ENCODE measurements at regions not wholly inside any gene's neighbourhood (a gene's known extent, or its start where the extent isn't known, plus 50 kb on each side); places are given as distances from the start of the nearest gene placed in this dataset.
"Not testable (repeated sequence)": the region's sequence is repeated elsewhere in the genome, so short reads cannot be mapped to it uniquely, and the experiment has no call there.

GRCh38 chr14:71555654-71556559 is 376.3 kb upstream of the RGS6 start:
- Histone ChIP-seq H3K9me3 (ENCODE audit: control insufficient read depth in 2 of 2, low read length in 2 of 2) (no peaks in the 10 kb centered on the region), H3K36me3 (ENCODE audit: control insufficient read depth in 2 of 2, insufficient read depth in 2 of 2, low read length in 2 of 2) (no peaks in the 10 kb centered on the region), H3K4me3 (ENCODE audit: low read length in 2 of 2) (peak overlapping the region; percentile 39 to 43), H3K4me1 (ENCODE audit: control insufficient read depth in 2 of 2, insufficient read depth in 2 of 2, low read length in 2 of 2) (peaks cover 8 to 20% of the 10 kb centered on the region in 2 donors), H3K9ac (ENCODE audit: low read depth in 1 of 2, low read length in 2 of 2) (peak overlapping the region; percentile 15 to 26), H3K27ac (ENCODE audit: low read depth in 2 of 2, low read length in 2 of 2) (peak overlapping the region; percentile 71 to 74), H3K27me3 (ENCODE audit: control insufficient read depth in 2 of 2, insufficient read depth in 2 of 2, low read length in 2 of 2) (no peaks in the 10 kb centered on the region)

GRCh38 chr14:71556730-71557129 is 375.5 kb upstream of the RGS6 start:
- Histone ChIP-seq H3K27me3 (ENCODE audit: control insufficient read depth in 2 of 2, insufficient read depth in 2 of 2, low read length in 2 of 2) (no peaks in the 10 kb centered on the region), H3K4me3 (ENCODE audit: low read length in 2 of 2) (no peak overlapping the region), H3K9me3 (ENCODE audit: control insufficient read depth in 2 of 2, low read length in 2 of 2) (no peaks in the 10 kb centered on the region), H3K9ac (ENCODE audit: low read depth in 1 of 2, low read length in 2 of 2) (no peak overlapping the region), H3K27ac (ENCODE audit: low read depth in 2 of 2, low read length in 2 of 2) (no peak overlapping the region), H3K36me3 (ENCODE audit: control insufficient read depth in 2 of 2, insufficient read depth in 2 of 2, low read length in 2 of 2) (no peaks in the 10 kb centered on the region), H3K4me1 (ENCODE audit: control insufficient read depth in 2 of 2, insufficient read depth in 2 of 2, low read length in 2 of 2) (peaks cover 8 to 20% of the 10 kb centered on the region in 2 donors)

GRCh38 chr14:71557351-71557750 is 374.9 kb upstream of the RGS6 start:
- Histone ChIP-seq H3K9ac (ENCODE audit: low read depth in 1 of 2, low read length in 2 of 2) (no peak overlapping the region), H3K27ac (ENCODE audit: low read depth in 2 of 2, low read length in 2 of 2) (no peak overlapping the region), H3K9me3 (ENCODE audit: control insufficient read depth in 2 of 2, low read length in 2 of 2) (no peaks in the 10 kb centered on the region), H3K36me3 (ENCODE audit: control insufficient read depth in 2 of 2, insufficient read depth in 2 of 2, low read length in 2 of 2) (no peaks in the 10 kb centered on the region), H3K27me3 (ENCODE audit: control insufficient read depth in 2 of 2, insufficient read depth in 2 of 2, low read length in 2 of 2) (no peaks in the 10 kb centered on the region), H3K4me3 (ENCODE audit: low read length in 2 of 2) (no peak overlapping the region), H3K4me1 (ENCODE audit: control insufficient read depth in 2 of 2, insufficient read depth in 2 of 2, low read length in 2 of 2) (peaks cover 8 to 20% of the 10 kb centered on the region in 2 donors)

GRCh38 chr14:71558943-71559342 is 373.3 kb upstream of the RGS6 start:
- not testable (repeated sequence) for H3K9me3 ChIP-seq (ENCODE audit: control insufficient read depth in 2 of 2, low read length in 2 of 2); H3K4me3 ChIP-seq (ENCODE audit: low read length in 2 of 2); H3K27ac ChIP-seq (ENCODE audit: low read depth in 2 of 2, low read length in 2 of 2); H3K9ac ChIP-seq (ENCODE audit: low read depth in 1 of 2, low read length in 2 of 2); H3K36me3 ChIP-seq (ENCODE audit: control insufficient read depth in 2 of 2, insufficient read depth in 2 of 2, low read length in 2 of 2); H3K27me3 ChIP-seq (ENCODE audit: control insufficient read depth in 2 of 2, insufficient read depth in 2 of 2, low read length in 2 of 2)
- H3K4me1 ChIP-seq (ENCODE audit: control insufficient read depth in 2 of 2, insufficient read depth in 2 of 2, low read length in 2 of 2) = peaks cover 8 to 15% of the 10 kb centered on the region in 2 donors

GRCh38 chr14:71560751-71561150 is 371.5 kb upstream of the RGS6 start:
- no peak overlapping the region for H3K27ac ChIP-seq (ENCODE audit: low read depth in 2 of 2, low read length in 2 of 2)
- H3K4me3 ChIP-seq (ENCODE audit: low read length in 2 of 2) = no peak overlapping the region
- H3K27me3 ChIP-seq (ENCODE audit: control insufficient read depth in 2 of 2, insufficient read depth in 2 of 2, low read length in 2 of 2) = no peaks in the 10 kb centered on the region
- no peaks in the 10 kb centered on the region for H3K9me3 ChIP-seq (ENCODE audit: control insufficient read depth in 2 of 2, low read length in 2 of 2)
- no peak overlapping the region for H3K9ac ChIP-seq (ENCODE audit: low read depth in 1 of 2, low read length in 2 of 2)
- no peaks in the 10 kb centered on the region for H3K36me3 ChIP-seq (ENCODE audit: control insufficient read depth in 2 of 2, insufficient read depth in 2 of 2, low read length in 2 of 2)
- peaks cover 3 to 5% of the 10 kb centered on the region in 2 donors for H3K4me1 ChIP-seq (ENCODE audit: control insufficient read depth in 2 of 2, insufficient read depth in 2 of 2, low read length in 2 of 2)

- Histone ChIP-seq H3K4me1 (ENCODE audit: control insufficient read depth in 2 of 2, insufficient read depth in 2 of 2, low read length in 2 of 2) (no peaks in the 10 kb centered on the region), H3K27ac (ENCODE audit: low read depth in 2 of 2, low read length in 2 of 2) (no peak overlapping the region), H3K36me3 (ENCODE audit: control insufficient read depth in 2 of 2, insufficient read depth in 2 of 2, low read length in 2 of 2) (no peaks in the 10 kb centered on the region), H3K27me3 (ENCODE audit: control insufficient read depth in 2 of 2, insufficient read depth in 2 of 2, low read length in 2 of 2) (no peaks in the 10 kb centered on the region), H3K9ac (ENCODE audit: low read depth in 1 of 2, low read length in 2 of 2) (no peak overlapping the region), H3K9me3 (ENCODE audit: control insufficient read depth in 2 of 2, low read length in 2 of 2) (no peaks in the 10 kb centered on the region), H3K4me3 (ENCODE audit: low read length in 2 of 2) (no peak overlapping the region)
Observed at GRCh38 chr14:71563492-71564153, 368.6 kb upstream of the RGS6 start.

GRCh38 chr14:71566276-71566675 is 366.0 kb upstream of the RGS6 start:
- H3K9me3 ChIP-seq (ENCODE audit: control insufficient read depth in 2 of 2, low read length in 2 of 2) = no peaks in the 10 kb centered on the region

GRCh38 chr14:71567499-71568133 is 364.6 kb upstream of the RGS6 start:
- not testable (repeated sequence) for H3K9ac ChIP-seq (ENCODE audit: low read depth in 1 of 2, low read length in 2 of 2); H3K4me3 ChIP-seq (ENCODE audit: low read length in 2 of 2); H3K4me1 ChIP-seq (ENCODE audit: control insufficient read depth in 2 of 2, insufficient read depth in 2 of 2, low read length in 2 of 2); H3K27me3 ChIP-seq (ENCODE audit: control insufficient read depth in 2 of 2, insufficient read depth in 2 of 2, low read length in 2 of 2); H3K27ac ChIP-seq (ENCODE audit: low read depth in 2 of 2, low read length in 2 of 2); H3K9me3 ChIP-seq (ENCODE audit: control insufficient read depth in 2 of 2, low read length in 2 of 2); H3K36me3 ChIP-seq (ENCODE audit: control insufficient read depth in 2 of 2, insufficient read depth in 2 of 2, low read length in 2 of 2)

More at GRCh38 chr14:71566276-71566675, 366.0 kb upstream of the RGS6 start:
- Histone ChIP-seq H3K4me3 (ENCODE audit: low read length in 2 of 2) (peak overlapping the region in 1 of 2 donors; percentile 45), H3K4me1 (ENCODE audit: control insufficient read depth in 2 of 2, insufficient read depth in 2 of 2, low read length in 2 of 2) (no peaks in the 10 kb centered on the region), H3K27ac (ENCODE audit: low read depth in 2 of 2, low read length in 2 of 2) (no peak overlapping the region), H3K9ac (ENCODE audit: low read depth in 1 of 2, low read length in 2 of 2) (no peak overlapping the region), H3K36me3 (ENCODE audit: control insufficient read depth in 2 of 2, insufficient read depth in 2 of 2, low read length in 2 of 2) (no peaks in the 10 kb centered on the region), H3K27me3 (ENCODE audit: control insufficient read depth in 2 of 2, insufficient read depth in 2 of 2, low read length in 2 of 2) (no peaks in the 10 kb centered on the region)

GRCh38 chr14:71574976-71575375 is 357.3 kb upstream of the RGS6 start:
- Histone ChIP-seq H3K4me1 (ENCODE audit: control insufficient read depth in 2 of 2, insufficient read depth in 2 of 2, low read length in 2 of 2) (no peaks in the 10 kb centered on the region), H3K9me3 (ENCODE audit: control insufficient read depth in 2 of 2, low read length in 2 of 2) (no peaks in the 10 kb centered on the region), H3K27ac (ENCODE audit: low read depth in 2 of 2, low read length in 2 of 2) (no peak overlapping the region), H3K27me3 (ENCODE audit: control insufficient read depth in 2 of 2, insufficient read depth in 2 of 2, low read length in 2 of 2) (no peaks in the 10 kb centered on the region), H3K9ac (ENCODE audit: low read depth in 1 of 2, low read length in 2 of 2) (no peak overlapping the region), H3K36me3 (ENCODE audit: control insufficient read depth in 2 of 2, insufficient read depth in 2 of 2, low read length in 2 of 2) (no peaks in the 10 kb centered on the region), H3K4me3 (ENCODE audit: low read length in 2 of 2) (no peak overlapping the region)

- Histone ChIP-seq H3K4me1 (ENCODE audit: control insufficient read depth in 2 of 2, insufficient read depth in 2 of 2, low read length in 2 of 2) (no peaks in the 10 kb centered on the region), H3K9me3 (ENCODE audit: control insufficient read depth in 2 of 2, low read length in 2 of 2) (no peaks in the 10 kb centered on the region), H3K27ac (ENCODE audit: low read depth in 2 of 2, low read length in 2 of 2) (no peak overlapping the region), H3K27me3 (ENCODE audit: control insufficient read depth in 2 of 2, insufficient read depth in 2 of 2, low read length in 2 of 2) (no peaks in the 10 kb centered on the region), H3K36me3 (ENCODE audit: control insufficient read depth in 2 of 2, insufficient read depth in 2 of 2, low read length in 2 of 2) (no peaks in the 10 kb centered on the region), H3K9ac (ENCODE audit: low read depth in 1 of 2, low read length in 2 of 2) (no peak overlapping the region), H3K4me3 (ENCODE audit: low read length in 2 of 2) (no peak overlapping the region)
Observed at GRCh38 chr14:71576472-71576871, 355.8 kb upstream of the RGS6 start.
